ENCODE measurements at regions not wholly inside any gene's neighbourhood (a gene's known extent, or its start where the extent isn't known, plus 50 kb on each side); places are given as distances from the start of the nearest gene placed in this dataset.
"Not testable (repeated sequence)": the region's sequence is repeated elsewhere in the genome, so short reads cannot be mapped to it uniquely, and the experiment has no call there.

DNA sequence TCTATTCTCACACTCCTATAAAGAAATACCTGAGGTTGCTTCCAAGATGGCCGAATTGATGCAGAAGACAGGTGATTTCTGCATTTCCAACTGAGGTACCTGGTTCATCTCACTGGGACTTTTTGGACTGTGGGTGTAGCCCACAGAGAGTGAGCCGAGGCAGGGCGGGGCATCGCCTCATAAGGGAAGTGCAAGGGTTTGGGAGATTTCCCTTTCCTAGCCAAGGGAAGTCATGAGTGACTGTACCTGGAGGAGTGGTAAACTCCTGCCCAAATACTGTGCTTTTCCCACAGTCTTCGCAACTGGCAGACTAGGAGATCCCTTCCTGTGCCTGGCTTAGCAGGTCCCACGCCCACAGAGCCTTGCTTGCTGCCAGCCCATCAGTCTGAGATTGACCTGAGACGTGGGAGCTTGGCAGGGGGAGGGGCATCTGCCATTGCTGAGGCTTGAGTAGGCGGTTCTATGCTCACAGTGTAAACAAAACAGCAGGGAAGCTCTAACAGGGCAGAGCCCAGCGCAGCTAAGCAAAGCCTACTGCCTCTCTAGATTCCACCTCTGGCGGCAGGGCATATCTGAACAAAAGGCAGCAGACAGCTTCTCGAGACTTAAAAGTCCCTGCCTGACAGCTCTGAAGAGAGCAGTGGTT, 152.2 kb downstream of the ARL4A start:
- Histone ChIP-seq H3K9me3 (peaks cover 4% of the 10 kb centered on the region), H3K27ac (no peak overlapping the region), H3K27me3 (ENCODE audit: low read depth) (no peaks in the 10 kb centered on the region), H3K4me1 (no peaks in the 10 kb centered on the region), H3K4me3 (no peak overlapping the region), H3K36me3 (no peaks in the 10 kb centered on the region)
- intact Hi-C loops (cut with DNase I): no loop called here
- TF ChIP-seq, protein P1, sequence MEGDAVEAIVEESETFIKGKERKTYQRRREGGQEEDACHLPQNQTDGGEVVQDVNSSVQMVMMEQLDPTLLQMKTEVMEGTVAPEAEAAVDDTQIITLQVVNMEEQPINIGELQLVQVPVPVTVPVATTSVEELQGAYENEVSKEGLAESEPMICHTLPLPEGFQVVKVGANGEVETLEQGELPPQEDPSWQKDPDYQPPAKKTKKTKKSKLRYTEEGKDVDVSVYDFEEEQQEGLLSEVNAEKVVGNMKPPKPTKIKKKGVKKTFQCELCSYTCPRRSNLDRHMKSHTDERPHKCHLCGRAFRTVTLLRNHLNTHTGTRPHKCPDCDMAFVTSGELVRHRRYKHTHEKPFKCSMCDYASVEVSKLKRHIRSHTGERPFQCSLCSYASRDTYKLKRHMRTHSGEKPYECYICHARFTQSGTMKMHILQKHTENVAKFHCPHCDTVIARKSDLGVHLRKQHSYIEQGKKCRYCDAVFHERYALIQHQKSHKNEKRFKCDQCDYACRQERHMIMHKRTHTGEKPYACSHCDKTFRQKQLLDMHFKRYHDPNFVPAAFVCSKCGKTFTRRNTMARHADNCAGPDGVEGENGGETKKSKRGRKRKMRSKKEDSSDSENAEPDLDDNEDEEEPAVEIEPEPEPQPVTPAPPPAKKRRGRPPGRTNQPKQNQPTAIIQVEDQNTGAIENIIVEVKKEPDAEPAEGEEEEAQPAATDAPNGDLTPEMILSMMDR (IDR thresholded peaks at IDR 0.05): no peak
- ATAC-seq: no peak
- no peak for DNase-seq

DNA sequence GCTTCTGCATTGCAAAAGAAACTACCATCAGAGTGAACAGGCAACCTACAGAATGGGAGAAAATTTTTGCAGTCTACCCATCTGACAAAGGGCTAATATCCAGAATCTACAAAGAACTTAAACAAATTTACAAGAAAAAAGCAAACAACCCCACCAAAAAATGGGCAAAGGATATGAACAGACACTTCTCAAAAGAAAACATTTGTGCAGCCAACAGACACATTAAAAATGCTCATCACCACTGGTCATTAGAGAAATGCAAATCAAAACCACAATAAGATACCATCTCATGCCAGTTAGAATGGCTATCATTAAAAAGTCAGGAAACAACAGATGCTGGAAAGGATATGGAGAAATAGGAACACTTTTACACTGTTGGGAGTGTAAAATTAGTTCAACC, 157.3 kb downstream of the ARL4A start:
- H3K27me3 ChIP-seq (ENCODE audit: low read depth); H3K36me3 ChIP-seq; ATAC-seq; H3K27ac ChIP-seq; H3K4me3 ChIP-seq; H3K4me1 ChIP-seq; DNase-seq; intact Hi-C loops (cut with DNase I): not testable (repeated sequence)
- H3K9me3 ChIP-seq: peaks cover 19% of the 10 kb centered on the region

DNA sequence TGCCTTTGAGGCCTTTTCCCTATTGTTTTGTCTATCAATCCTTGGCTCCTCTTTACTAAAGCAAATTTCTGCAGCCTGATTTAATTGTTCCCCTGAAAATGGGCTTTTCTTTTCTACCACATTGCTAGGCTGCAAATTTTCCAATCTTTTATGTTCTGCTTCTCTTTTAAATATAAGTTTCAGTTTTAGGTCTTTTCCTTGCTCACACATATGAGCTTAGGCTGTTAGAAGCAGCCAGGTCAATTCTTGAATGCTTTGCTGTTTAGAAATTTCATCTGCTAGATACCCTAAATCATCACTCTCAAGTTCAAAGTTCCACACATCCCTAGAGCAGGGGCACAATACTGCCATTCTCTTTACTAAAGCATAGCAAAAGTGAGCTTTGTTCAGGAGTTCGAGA, 159.6 kb downstream of the ARL4A start:
- ATAC-seq (no peak), DNase-seq (no peak)
- no peaks in the 10 kb centered on the region for H3K4me1 ChIP-seq
- no peaks in the 10 kb centered on the region for H3K27me3 ChIP-seq (ENCODE audit: low read depth)
- no peak overlapping the region for H3K27ac ChIP-seq
- TF ChIP-seq, protein P1 (IDR thresholded peaks at IDR 0.05): no peak
- intact Hi-C loops (cut with DNase I): no loop called here
- peaks cover 19% of the 10 kb centered on the region for H3K9me3 ChIP-seq
- H3K4me3 ChIP-seq: no peak overlapping the region
- H3K36me3 ChIP-seq: no peaks in the 10 kb centered on the region

- Histone ChIP-seq H3K36me3 (no peaks in the 10 kb centered on the region), H3K4me3 (no peak overlapping the region), H3K9me3 (peaks cover 18% of the 10 kb centered on the region), H3K4me1 (no peaks in the 10 kb centered on the region), H3K27ac (no peak overlapping the region), H3K27me3 (ENCODE audit: low read depth) (no peaks in the 10 kb centered on the region)
- DNase-seq (no peak), ATAC-seq (no peak)
- intact Hi-C loops (cut with DNase I): no loop called here
- TF ChIP-seq, protein P1 (IDR thresholded peaks at IDR 0.05): no peak
Measured at GRCh38 chr7:12851142-12851541, 163.7 kb downstream of the ARL4A start.

- no peak for DNase-seq
- ATAC-seq: no peak
- no peaks in the 10 kb centered on the region for H3K36me3 ChIP-seq
Measured at GRCh38 chr7:12851841-12852240, 164.4 kb downstream of the ARL4A start.

GRCh38 chr7:12855036-12855435, 167.6 kb downstream of the ARL4A start:
- TF ChIP-seq, protein P1 (IDR thresholded peaks at IDR 0.05): no peak
- Histone ChIP-seq H3K27me3 (ENCODE audit: low read depth) (no peaks in the 10 kb centered on the region), H3K36me3 (no peaks in the 10 kb centered on the region), H3K4me3 (no peak overlapping the region), H3K4me1 (no peaks in the 10 kb centered on the region), H3K9me3 (no peaks in the 10 kb centered on the region), H3K27ac (no peak overlapping the region)
- no peak for ATAC-seq
- no peak for DNase-seq
- intact Hi-C loops (cut with DNase I): no loop called here

More at GRCh38 chr7:12851841-12852240, 164.4 kb downstream of the ARL4A start:
- H3K4me1 ChIP-seq: no peaks in the 10 kb centered on the region
- no peaks in the 10 kb centered on the region for H3K27me3 ChIP-seq (ENCODE audit: low read depth)
- no peak overlapping the region for H3K27ac ChIP-seq
- H3K4me3 ChIP-seq: no peak overlapping the region
- H3K9me3 ChIP-seq: peaks cover 11% of the 10 kb centered on the region
- TF ChIP-seq, protein P1 (IDR thresholded peaks at IDR 0.05): no peak
- intact Hi-C loops (cut with DNase I): no loop called here

Data from lower lobe of right lung (tissue), 2 donors.